Endothelial cell of umbilical vein (primary cell): ENCODE measurements at regions not wholly inside any gene's neighbourhood (a gene's known extent, or its start where the extent isn't known, plus 50 kb on each side); places are given as distances from the start of the nearest gene placed in this dataset.

Experiments
- BruUV-seq: library from RNA; stranded (reverse); fragments of 400-500 nt; replicated peaks from 2 replicates; lab custom pipeline; 2021; lab: Mats Ljungman, UMichigan
- CTCF ChIA-PET: fragments of 300-600, 350-600 bp; sonication (Branson Sonifier 250); formaldehyde crosslinking; loops from one replicate; lab custom pipeline; 2021; ENCODE audit warnings: antibody characterized with exemption, inconsistent platforms; lab: Charles Lee
- POLR2A ChIA-PET: fragments of 300-600, 350-600 bp; sonication (Branson Sonifier 250); formaldehyde crosslinking; loops from one replicate; lab custom pipeline; 2021; ENCODE audit warnings: antibody characterized with exemption, inconsistent platforms; lab: Charles Lee
- DNase-seq: peaks from one replicate; pipeline ENCODE4 v3.0.0-alpha.2; 2011; ENCODE audit warnings: low read depth, low spot score
- FAIRE-seq: peaks from 2 replicates; lab custom pipeline; 2011; peaks lifted over from hg19 to GRCh38; lab: Jason Lieb, UNC
- H2AFZ ChIP-seq: 2 replicates; pipeline ENCODE4 v1.6.0; 2012; ENCODE audit warnings: low read depth, low read length, control low read depth, inconsistent platforms
- H3K27ac ChIP-seq: 2 replicates; pipeline ENCODE4 v1.5.1; 2011; ENCODE audit warnings: low read depth, mild to moderate bottlenecking, control low read depth, low read length, moderate library complexity; ENCODE audit not compliant: insufficient read depth
- H3K27me3 ChIP-seq, 2 experiments: 2 replicates each; pipeline versions ENCODE4 v1.6.0 to v1.6.1; 2011; ENCODE audit warnings: low read length in 2 of 2, mixed read lengths in 1 of 2; ENCODE audit not compliant: control insufficient read depth in 2 of 2, insufficient read depth in 2 of 2
- H3K36me3 ChIP-seq, 2 experiments: 2 replicates in 1 of 2; 3 replicates in 1 of 2; pipeline ENCODE4 v1.5.1; 2011; ENCODE audit warnings: low read length in 2 of 2, mild to moderate bottlenecking in 1 of 2, moderate library complexity in 1 of 2; ENCODE audit not compliant: control insufficient read depth in 2 of 2, insufficient read depth in 2 of 2; ENCODE audit errors: extremely low read depth in 1 of 2
- H3K4me1 ChIP-seq: 3 replicates; pipeline ENCODE4 v1.5.1; 2011; ENCODE audit warnings: mild to moderate bottlenecking, low read length; ENCODE audit not compliant: control insufficient read depth, insufficient read depth; ENCODE audit errors: extremely low read depth
- H3K4me2 ChIP-seq: 2 replicates; pipeline ENCODE4 v1.6.1; 2011; ENCODE audit warnings: low read length, control low read depth, mixed read lengths; ENCODE audit not compliant: insufficient read depth
- H3K4me3 ChIP-seq, 3 experiments: fragments of 200-600 bp in 1 of 3; sonication (generic), shearing (Covaris generic) in 1 of 3; replicated peaks in 1 of 3; 2 replicates each; pipeline ENCODE4 v1.5.1; 2011 to 2016; ENCODE audit warnings: control low read depth in 3 of 3, low read length in 3 of 3, mild to moderate bottlenecking in 2 of 3, inconsistent platforms in 1 of 3, low read depth in 1 of 3, moderate library complexity in 1 of 3; ENCODE audit not compliant: insufficient read depth in 1 of 3
- H3K79me2 ChIP-seq: 2 replicates; pipeline ENCODE4 v1.6.0; 2012; ENCODE audit warnings: low read length, inconsistent platforms; ENCODE audit not compliant: control insufficient read depth, insufficient read depth
- H3K9ac ChIP-seq: replicated peaks from 2 replicates; pipeline ENCODE3; 2011; ENCODE audit warnings: low read length, control low read depth; ENCODE audit not compliant: insufficient read depth; ENCODE audit errors: extremely low read depth
- H3K9me1 ChIP-seq: replicated peaks from 3 replicates; pipeline ENCODE4 v1.6.0; 2011; ENCODE audit warnings: mild to moderate bottlenecking, low read length; ENCODE audit not compliant: control insufficient read depth, insufficient read depth; ENCODE audit errors: extremely low read depth
- H3K9me3 ChIP-seq: replicated peaks from 2 replicates; pipeline ENCODE4 v1.5.1; 2012; ENCODE audit warnings: low read length, inconsistent platforms; ENCODE audit not compliant: control insufficient read depth, insufficient read depth
- H4K20me1 ChIP-seq: replicated peaks from 2 replicates; pipeline ENCODE3; 2011; ENCODE audit warnings: mild to moderate bottlenecking, low read length; ENCODE audit not compliant: control insufficient read depth, insufficient read depth; ENCODE audit errors: extremely low read depth
- EZH2 ChIP-seq: IDR thresholded peaks from 2 replicates; pipeline ENCODE4 v1.6.1; 2012; ENCODE audit warnings: borderline replicate concordance, low read depth, mild to moderate bottlenecking, moderate library complexity, low read length, inconsistent platforms; ENCODE audit not compliant: severe bottlenecking
- FOS ChIP-seq: IDR thresholded peaks from 2 replicates; pipeline ENCODE4 v1.6.1; 2011; ENCODE audit warnings: mild to moderate bottlenecking, low read length, moderate library complexity, borderline replicate concordance; ENCODE audit not compliant: insufficient read depth
- GATA2 ChIP-seq: IDR thresholded peaks from 2 replicates; pipeline ENCODE4 v1.7.0; 2011; ENCODE audit warnings: low read depth, mild to moderate bottlenecking, moderate library complexity, mixed read lengths, low read length; ENCODE audit not compliant: insufficient read length, insufficient read depth
- JUN ChIP-seq: IDR thresholded peaks from 2 replicates; pipeline ENCODE4 v1.6.1; 2011; ENCODE audit warnings: borderline replicate concordance, low read depth; ENCODE audit not compliant: insufficient read length, insufficient read depth
- MYC ChIP-seq: IDR thresholded peaks from one replicate; pipeline ENCODE4 v1.6.1; 2011; ENCODE audit warnings: mild to moderate bottlenecking, low read depth, low read length
- POLR2A ChIP-seq: IDR thresholded peaks from 2 replicates; pipeline ENCODE4 v1.6.1; 2012; ENCODE audit warnings: low read depth, mild to moderate bottlenecking, control low read depth, low read length
- POLR2AphosphoS5 ChIP-seq: IDR thresholded peaks from 2 replicates; pipeline ENCODE4 v1.6.1; 2012; ENCODE audit warnings: low read depth, mild to moderate bottlenecking, control low read depth, low read length, moderate library complexity; ENCODE audit not compliant: insufficient read depth
- dilution Hi-C: fragments of 300-500 bp; cut with MboI; formaldehyde crosslinking; loops from one replicate; pipeline ENCODE4 v1.15.0; 2019; ENCODE audit warnings: low sequenced_read_pairs; ENCODE audit not compliant: extremely low pct_ligation_motif_present
- intact Hi-C: fragments of 100-400 bp; cut with micrococcal nuclease; formaldehyde crosslinking; loops from one replicate; pipeline ENCODE4 v1.10.0; 2022
- TF ChIP-seq, protein P1 (sequence below): IDR thresholded peaks from 2 replicates; pipeline ENCODE4 v1.6.1; 2011; ENCODE audit not compliant: insufficient read depth, insufficient read length
- TF ChIP-seq, protein P2 (sequence below), 2 donors: IDR thresholded peaks; 1 replicate in 1 of 2; 2 replicates in 1 of 2; pipeline ENCODE4 v1.5.1; 2011; ENCODE audit warnings: low read length in 2 of 2, mild to moderate bottlenecking in 2 of 2, moderate library complexity in 2 of 2, control low read depth in 1 of 2, inconsistent platforms in 1 of 2, low read depth in 1 of 2; ENCODE audit not compliant: insufficient read depth in 1 of 2; ENCODE audit errors: extremely low read depth in 1 of 2

GRCh38 chr20:54848262-54848661 is 372.9 kb downstream of the DOK5 start:
- TF ChIP-seq, protein P1, sequence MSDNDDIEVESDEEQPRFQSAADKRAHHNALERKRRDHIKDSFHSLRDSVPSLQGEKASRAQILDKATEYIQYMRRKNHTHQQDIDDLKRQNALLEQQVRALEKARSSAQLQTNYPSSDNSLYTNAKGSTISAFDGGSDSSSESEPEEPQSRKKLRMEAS, result no peak
- TF ChIP-seq POLR2AphosphoS5 (no peak), GATA2 (no peak), FOS (no peak), POLR2A (no peak)
- TF ChIP-seq, protein P2, sequence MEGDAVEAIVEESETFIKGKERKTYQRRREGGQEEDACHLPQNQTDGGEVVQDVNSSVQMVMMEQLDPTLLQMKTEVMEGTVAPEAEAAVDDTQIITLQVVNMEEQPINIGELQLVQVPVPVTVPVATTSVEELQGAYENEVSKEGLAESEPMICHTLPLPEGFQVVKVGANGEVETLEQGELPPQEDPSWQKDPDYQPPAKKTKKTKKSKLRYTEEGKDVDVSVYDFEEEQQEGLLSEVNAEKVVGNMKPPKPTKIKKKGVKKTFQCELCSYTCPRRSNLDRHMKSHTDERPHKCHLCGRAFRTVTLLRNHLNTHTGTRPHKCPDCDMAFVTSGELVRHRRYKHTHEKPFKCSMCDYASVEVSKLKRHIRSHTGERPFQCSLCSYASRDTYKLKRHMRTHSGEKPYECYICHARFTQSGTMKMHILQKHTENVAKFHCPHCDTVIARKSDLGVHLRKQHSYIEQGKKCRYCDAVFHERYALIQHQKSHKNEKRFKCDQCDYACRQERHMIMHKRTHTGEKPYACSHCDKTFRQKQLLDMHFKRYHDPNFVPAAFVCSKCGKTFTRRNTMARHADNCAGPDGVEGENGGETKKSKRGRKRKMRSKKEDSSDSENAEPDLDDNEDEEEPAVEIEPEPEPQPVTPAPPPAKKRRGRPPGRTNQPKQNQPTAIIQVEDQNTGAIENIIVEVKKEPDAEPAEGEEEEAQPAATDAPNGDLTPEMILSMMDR (IDR thresholded peaks at IDR 0.05; ENCODE audit: extremely low read depth in 1 of 2, insufficient read depth in 1 of 2, low read depth in 1 of 2, low read length in 2 of 2), result no peak
- H3K9me3 ChIP-seq, result peaks cover 2% of the 10 kb centered on the region
- no TSS peak for BruUV-seq
- H3K36me3 ChIP-seq, result no peaks in the 10 kb centered on the region
- ChIA-PET CTCF (no interaction called here), POLR2A (no interaction called here)
- intact Hi-C loops, result no loop called here
- DNase-seq (no peak), FAIRE-seq (no peak)
- no peak overlapping the region for H2AFZ ChIP-seq
- H3K4me3 ChIP-seq, result no peak overlapping the region
- H3K9ac ChIP-seq, result no peak overlapping the region
- dilution Hi-C loops, result no loop called here
- H3K79me2 ChIP-seq, result no peaks in the 10 kb centered on the region
- H3K4me1 ChIP-seq, result no peaks in the 10 kb centered on the region
- no peaks in the 10 kb centered on the region for H3K9me1 ChIP-seq
- H4K20me1 ChIP-seq, result no peaks in the 10 kb centered on the region
- no peaks in the 10 kb centered on the region for H3K27me3 ChIP-seq
- no peak overlapping the region for H3K4me2 ChIP-seq
- H3K27ac ChIP-seq, result no peak overlapping the region

DNA sequence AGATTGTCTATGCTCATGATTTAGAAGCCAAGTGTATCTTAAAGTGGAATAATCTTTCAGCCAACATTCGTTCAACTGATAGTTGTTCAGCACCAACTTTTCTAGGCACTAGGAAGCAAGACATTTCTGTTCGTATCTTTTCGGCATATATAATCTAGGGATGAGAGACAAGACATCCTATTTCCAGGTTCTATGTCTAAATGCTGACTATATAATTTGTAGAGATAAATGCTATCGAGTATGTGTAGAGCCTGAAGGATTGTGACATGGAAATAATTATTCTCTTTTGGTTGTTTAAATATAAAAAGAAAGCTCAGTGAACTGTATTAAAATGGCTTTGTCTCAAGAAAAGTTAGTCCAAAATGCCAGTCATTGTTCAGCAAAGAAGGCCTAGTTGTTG is 371.6 kb downstream of the DOK5 start:
- no peak for DNase-seq
- CTCF ChIA-PET, result no interaction called here

More for the DNA sequence above, 371.6 kb downstream of the DOK5 start:
- FAIRE-seq, result no peak
- dilution Hi-C loops (no loop called here), intact Hi-C loops (no loop called here)
- H3K27ac ChIP-seq, result no peak overlapping the region
- H3K4me3 ChIP-seq, result no peak overlapping the region
- no peaks in the 10 kb centered on the region for H3K9me1 ChIP-seq
- H3K4me1 ChIP-seq, result no peaks in the 10 kb centered on the region
- no peaks in the 10 kb centered on the region for H3K79me2 ChIP-seq
- no peak overlapping the region for H2AFZ ChIP-seq
- TF ChIP-seq FOS (no peak), GATA2 (no peak), JUN (no peak), POLR2A (no peak), POLR2AphosphoS5 (no peak), MYC (no peak), EZH2 (no peak)
- TF ChIP-seq, protein P1, result no peak
- TF ChIP-seq, protein P2 (IDR thresholded peaks at IDR 0.05; ENCODE audit: extremely low read depth in 1 of 2, insufficient read depth in 1 of 2, low read depth in 1 of 2, low read length in 2 of 2), result no peak
- H3K4me2 ChIP-seq, result no peak overlapping the region
- H3K9me3 ChIP-seq, result peaks cover 2% of the 10 kb centered on the region
- POLR2A ChIA-PET, result no interaction called here
- no peaks in the 10 kb centered on the region for H3K27me3 ChIP-seq
- H3K9ac ChIP-seq, result no peak overlapping the region
- no peaks in the 10 kb centered on the region for H3K36me3 ChIP-seq
- no peaks in the 10 kb centered on the region for H4K20me1 ChIP-seq
- BruUV-seq, result no TSS peak
